ENCODE measurements at regions not wholly inside any gene's neighbourhood (a gene's known extent, or its start where the extent isn't known, plus 50 kb on each side); places are given as distances from the start of the nearest gene placed in this dataset.
"Not testable (repeated sequence)": the region's sequence is repeated elsewhere in the genome, so short reads cannot be mapped to it uniquely, and the experiment has no call there.

DNA sequence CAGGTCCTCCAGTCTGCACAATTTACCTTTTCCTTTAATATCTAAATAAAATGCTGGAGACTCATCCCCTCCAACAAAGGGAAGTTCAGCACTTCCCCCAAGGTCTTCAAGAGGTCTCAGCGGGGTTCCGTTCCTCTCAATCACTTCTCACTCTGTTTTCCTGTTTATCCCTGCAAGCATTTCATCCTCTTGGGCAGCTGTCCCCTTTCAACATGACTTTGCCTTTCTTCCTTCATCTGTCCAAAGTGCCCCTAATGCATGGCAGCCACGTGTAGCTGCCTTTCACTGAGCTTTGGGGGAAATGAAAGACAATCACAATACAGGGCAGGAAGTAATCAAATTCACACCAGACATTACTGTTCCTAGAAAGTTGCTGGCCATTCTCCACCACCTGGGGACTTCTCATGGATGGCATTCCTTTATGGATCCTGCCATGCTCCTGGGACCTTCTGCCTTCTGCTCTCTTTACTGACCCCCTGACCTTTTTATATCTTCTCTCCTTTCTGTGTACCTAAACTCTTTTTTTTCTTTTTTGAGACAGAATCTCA is 79.7 kb upstream of the USP9X start:
- DNase-seq = no peak

DNA sequence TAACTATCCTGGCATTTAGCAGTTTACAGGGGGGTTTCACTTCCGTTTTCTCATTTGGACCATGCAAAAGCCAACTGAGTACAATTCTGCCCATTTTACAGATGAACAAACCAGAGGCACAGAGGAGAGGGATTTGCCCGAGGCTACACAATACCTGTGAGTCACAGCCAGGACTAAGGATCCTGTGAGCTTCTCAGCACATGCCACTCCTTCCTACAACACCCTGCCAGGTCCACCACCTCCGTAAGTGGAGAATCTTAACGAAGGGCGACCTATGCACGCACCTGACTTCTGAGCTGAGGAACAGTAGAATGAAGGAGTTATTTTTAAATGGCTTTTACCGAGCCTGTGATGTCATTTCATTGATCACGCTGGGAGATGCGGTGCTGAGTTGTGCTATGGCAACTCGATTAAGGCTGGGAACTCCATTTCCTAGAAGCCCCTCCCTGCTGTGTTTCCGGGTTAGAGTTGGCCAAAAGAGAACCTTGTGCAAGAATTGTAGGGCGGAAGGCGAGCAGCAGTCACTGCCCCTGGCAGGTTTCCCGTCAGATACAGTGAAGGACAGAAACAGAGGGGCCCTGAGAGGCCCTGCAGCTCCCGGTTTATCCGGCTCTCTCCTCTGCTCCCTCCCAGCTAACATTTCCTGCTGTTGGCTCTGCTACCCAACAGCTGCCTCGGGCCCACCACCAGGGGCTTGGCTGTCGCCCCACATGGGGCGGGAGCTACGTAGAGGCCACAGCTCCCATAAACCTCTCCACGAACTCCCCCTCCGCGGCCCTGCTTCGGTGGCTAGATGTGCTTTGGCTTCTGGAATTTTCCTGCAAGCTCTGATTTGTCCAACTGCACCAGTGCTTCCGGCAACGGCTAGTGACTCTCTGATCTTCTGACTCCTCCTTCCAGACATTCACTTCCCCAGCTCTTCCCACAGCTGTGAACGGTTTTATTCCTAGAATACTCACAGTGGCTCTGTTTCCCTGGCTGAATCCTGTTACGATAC is 75.1 kb upstream of the USP9X start:
- DNase-seq = peak; percentile 97

DNA sequence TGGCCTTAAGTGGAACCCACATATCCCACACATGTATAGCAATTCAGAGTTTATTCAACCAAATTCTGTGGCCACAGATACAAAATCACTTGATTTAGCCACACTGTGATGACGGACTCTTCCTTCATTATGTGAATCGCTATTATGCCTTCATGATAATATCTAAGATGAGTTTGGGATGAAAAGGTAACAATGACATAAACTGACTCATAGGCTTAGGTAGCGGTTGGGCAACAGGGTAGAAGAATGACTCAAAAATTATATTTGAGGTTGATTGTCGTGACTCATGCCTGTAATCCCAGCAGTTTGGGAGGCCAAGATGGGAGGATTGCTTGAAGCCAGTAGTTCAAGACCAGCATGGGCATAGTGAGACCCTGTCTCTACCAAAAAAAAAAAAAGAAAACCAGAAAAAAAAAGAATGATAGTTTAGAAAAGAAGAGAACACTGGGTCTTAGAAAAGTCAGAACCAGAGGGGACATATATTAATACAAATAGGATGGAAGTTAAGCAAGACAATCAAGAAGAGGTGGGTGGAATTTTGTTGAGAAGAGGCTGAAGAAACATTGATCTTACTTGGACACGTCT is 70.4 kb upstream of the USP9X start:
- no peak for DNase-seq

DNA sequence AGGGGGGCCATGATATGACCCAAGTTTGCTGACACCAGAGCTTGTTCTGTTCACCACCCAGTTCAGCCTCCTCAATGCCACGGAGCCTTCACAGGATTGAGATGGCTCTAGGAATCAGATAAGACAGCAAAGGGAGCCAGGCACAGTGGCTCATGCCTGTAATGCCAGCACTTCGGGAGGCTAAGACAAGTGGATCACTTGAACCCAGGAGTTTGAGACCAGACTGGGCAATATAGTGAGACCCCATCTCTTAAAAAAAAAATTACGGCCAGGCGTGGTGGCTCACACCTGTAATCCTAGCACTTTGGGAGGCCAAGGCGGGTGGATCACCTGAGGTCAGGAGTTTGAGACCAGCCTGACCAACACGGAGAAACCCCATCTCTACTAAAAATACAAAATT is 67.5 kb upstream of the USP9X start:
- not testable (repeated sequence) for DNase-seq

DNA sequence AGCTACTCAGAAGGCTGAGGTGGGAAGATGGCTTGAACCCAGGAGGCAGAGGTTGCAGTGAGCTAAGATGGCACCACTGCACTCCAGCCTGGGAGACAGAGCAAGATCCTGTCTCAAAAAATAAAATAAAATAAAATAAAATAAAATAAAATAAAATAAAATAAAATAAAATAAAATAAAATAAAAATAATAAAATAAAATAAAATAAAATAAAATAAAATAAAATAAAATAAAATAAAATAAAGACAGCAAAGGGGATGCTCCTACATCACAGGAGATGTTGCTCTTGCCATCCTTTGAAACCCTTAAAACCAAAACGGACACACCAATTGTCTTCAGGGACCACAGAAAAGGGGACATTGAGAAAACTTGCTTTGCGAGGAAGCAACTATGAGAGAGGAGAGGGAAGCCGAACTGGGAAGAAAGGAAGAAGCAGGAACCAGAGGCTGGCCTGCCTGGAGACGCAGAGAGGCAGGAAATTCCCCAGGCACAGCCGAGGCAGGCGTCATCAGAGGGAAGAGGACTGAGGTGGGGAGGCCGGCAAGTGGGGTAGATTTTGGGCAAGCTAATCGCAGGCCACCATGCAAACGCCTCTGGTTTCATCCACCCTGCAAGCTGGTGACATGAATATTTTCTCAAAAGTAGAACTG is 66.7 kb upstream of the USP9X start:
- not testable (repeated sequence) for DNase-seq

DNA sequence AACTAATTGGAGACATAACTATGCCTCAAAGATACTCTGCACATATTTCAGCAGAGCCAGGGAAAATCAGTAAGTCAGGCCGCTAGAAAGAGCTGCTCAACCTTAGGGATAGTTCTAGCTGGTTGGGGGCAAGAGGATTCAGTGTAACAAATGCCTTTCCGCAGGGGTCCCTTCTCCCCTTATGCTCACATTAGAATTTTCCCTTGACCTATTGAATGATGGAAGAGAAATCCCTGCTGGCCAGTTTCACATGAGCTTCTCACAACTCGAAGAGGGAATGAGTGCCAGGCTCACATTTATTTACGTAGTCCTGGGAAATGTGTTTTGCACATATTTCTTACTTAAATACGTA is 66.2 kb upstream of the USP9X start:
- no peak for DNase-seq

DNA sequence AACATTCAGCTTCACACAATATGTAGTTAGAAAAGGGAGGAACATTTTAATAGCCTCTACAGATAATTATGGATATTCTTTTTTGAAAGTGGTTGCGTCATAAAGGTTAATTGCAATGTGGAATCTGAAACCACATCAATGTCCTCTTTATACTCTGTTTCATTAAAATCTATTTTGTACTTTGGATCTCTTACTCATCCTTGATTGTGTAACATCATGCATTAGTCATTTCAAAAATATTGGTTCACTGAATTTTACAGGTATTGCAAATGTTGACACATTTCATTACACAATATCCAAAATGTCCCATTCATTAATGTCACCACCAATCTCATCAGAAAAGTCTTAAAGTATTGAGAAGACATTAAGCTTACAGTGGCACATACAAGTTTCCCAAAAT is 62.7 kb upstream of the USP9X start:
- DNase-seq = no peak

DNA sequence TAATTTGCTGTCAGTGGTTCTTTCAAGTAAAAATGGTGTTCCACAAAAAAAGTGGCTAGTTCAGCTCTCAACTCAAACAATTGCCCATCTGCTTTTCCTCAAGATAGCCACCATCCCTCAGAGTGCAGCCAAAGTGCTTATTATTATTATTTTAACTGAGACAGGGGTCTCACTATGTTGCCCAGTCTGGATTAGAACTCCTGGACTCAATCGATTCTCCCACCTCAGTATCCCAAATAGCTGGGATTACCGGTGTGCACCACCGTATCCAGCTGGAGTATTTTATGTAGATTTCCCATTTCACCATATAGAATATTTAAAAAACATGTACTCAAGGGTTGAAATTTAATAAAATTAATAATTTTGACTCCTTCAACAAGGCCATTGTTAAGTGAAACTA is 62.1 kb upstream of the USP9X start:
- DNase-seq = no peak

DNA sequence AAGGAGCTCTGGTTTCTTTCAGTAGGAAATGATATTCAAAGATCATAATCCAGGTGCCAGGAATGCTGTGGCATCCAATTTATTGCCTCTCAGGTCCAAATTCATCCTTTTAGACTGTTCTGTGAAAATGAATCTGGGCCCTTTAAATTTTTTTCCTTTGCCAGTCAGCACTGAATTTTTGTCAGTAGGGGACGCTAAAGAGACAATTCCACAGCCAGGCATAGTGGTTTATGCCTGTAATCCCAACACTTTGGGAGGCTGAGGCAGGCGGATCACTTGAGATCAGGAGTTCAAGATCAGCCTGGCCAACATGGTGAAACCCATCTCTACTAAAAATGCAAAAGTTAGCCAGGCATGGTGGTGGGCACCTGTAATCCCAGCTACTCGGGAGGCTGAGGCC is 60.9 kb upstream of the USP9X start:
- peak; percentile 19 for DNase-seq

DNA sequence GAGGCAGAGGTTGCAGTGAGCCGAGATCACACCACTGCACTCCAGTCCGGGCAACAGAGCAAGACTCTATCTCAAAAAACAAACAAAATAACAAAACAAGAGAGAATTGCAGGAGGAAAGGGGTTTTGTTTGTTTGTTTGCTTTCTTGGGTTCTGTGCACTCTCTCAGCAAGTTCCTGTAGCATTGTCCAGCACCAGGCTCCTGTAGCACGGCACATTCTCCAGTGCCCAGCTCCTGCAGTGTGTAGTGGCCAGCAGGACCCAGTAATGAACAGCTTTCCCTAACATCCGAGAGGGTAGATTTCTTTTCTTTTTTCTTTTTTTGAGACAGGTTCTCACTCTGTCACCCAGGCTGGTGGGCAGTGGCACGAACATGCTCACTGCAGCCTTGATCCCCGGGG is 60.5 kb upstream of the USP9X start:
- no peak for DNase-seq

DNA sequence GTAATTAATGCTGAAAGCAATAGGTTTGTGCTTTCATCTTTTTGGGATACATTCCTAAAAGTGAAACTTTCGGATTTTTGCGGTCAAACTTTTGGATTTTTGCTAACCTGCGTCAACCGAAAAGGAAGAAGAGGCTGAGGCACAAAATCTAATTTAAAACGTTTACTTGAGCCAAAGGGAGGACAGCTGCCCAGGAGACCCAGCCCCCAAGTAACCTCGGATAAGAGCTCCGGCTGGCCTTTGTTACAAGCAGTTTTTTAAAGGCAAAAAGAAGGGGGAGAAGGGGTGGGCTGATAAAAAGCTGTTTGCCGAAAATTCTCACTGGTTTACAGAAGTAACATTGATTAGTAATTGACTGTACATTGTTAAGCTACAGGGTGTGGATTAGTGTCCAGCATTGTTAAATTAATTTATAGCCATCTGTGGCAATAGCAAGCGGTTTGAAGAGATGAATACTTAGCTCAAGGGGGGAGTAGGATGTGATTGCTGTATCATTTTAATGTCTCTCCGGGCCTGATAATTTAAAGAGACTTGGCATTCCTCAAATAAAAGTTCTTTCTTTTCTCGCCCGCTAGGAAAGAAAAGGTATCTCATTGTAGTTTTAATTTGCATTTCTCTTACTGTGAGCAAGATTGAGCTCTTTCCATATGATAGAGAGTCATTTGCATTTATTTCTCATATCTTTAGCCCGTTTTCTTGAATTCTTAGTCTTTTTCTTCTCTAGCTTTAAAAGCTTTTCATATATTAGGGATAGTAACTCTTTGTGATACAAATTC is 59.1 kb upstream of the USP9X start:
- no peak for DNase-seq

DNA sequence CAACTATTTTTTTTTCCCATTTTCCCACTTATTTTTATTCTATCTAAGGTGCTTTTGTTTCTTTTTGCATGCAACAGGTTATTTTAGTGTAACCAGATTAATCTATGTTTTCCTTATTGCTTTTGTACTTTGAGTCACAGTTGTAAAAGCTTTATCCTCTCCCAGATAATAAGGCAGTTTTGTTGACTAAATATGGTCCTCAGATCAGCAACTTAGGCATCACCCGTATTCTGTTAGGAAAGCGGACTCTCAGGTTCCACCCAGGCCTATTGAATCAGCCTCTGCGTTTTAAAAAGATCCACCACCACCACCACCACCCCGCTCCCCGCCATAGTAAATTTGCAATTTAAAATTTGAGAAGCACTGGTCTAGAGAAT is 58.6 kb upstream of the USP9X start:
- no peak for DNase-seq

DNA sequence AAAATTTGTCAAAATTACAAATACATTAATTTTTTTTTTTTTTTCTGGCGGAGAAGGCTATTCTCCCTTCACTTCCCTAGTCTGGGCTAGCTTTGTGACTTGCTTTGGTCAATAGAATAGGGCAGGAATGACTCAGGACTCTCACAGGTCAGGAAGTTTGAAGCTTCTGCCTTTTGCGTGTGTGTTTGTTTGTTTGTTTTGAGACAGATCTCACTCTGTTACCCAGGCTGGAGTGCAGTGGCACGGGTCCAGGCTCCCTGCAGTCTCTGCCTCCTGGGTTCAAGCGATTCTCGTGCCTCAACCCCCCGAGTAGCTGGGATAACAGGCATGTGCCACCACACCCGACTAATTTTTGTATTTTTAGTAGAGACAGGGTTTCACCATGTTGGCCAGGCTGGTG is 55.9 kb upstream of the USP9X start:
- DNase-seq = no peak

DNA sequence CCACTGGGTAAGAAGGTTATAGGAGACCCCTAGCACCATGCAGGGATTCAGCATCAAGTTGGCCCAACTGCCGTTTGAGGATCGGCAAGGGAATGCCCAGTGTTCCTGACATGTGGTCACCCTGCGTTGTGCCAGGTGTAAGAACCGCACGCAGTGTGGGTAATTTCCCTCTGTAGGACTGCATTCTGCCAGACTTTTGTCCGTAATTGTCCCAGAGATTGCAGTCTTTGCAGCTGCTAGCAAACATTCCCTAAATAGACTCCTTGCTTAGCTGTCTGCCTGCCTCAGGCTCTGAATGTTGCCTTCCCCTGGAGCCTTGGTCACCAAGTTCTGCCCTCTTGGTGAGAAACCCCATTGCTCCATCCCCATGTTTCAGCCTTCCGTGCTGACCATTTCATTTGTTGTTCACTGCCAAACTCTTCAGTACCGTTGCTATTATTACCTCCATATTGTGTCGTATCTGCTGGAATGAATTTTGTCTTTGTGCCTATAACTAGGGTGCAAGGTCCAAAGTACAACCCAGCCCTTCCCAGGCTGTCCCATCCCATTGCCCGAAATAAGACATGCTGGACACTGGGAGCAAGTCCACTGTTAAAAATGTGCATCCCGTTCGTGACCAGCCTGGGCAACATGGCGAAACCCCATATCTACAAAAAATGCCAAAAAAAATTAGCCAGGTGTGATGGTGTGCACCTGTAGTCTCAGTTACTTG is 53.8 kb upstream of the USP9X start:
- DNase-seq = no peak

DNA sequence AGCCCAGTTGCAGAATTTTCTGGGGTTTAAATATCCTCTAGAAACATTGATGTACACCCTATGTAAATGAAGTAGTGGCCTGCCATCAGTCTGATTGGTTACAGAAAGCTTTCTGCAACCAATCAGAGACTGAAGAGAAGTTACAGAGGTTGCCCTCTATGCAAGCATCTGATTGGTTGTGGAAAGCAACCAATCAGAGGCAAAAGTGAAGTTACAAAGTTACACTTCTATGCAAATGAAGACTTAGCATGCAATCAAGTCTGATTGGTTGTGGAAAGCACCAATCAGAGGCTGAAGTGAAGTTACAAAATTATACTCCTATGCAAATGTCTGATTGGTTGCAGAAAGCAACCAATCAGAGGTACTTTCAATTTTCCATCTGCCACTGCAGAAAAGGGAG is 51.9 kb upstream of the USP9X start:
- peak; percentile 9 for DNase-seq

DNA sequence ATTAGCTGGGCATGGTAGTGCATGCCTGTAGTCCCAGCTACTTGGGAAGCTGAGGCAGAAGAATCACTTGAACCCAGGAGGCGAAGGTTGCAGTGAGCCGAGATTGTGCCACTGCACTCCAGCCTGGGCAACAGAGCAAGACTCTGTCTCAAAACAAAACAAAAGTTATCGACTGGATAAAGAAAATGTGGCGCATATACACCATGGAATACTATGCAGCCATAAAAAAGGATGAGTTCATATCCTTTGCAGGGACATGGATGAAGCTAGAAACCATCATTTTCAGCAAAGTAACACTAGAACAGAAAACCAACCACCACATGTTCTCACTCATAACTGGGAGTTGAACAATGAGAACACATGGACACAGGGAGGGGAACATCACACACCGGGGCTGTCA is 50.3 kb upstream of the USP9X start:
- DNase-seq = not testable (repeated sequence)
